ENCODE measurements at regions not wholly inside any gene's neighbourhood (a gene's known extent, or its start where the extent isn't known, plus 50 kb on each side); places are given as distances from the start of the nearest gene placed in this dataset.

DNA sequence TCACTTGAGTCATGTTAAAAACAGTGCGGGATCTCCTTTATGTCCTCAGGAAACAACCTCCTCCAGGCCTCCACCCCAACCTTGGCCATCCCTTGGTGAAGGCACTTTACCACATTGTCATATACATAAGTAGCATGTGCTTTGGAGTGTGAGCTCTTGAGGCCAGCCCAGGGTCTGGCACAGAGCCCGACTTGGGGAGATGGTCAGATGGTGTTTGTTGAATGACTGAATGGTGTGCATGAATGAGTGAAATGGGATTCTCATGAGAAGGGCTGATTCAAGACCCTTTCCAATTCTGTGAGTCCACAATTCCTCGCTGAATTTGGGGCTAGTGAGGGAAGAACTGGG, 52.9 kb upstream of the DLK1 start:
- H3K4me1 ChIP-seq (replicated peaks), result peaks cover 18% of the 10 kb centered on the region
- no peaks in the 10 kb centered on the region for H3K36me3 ChIP-seq
- H3K9me3 ChIP-seq (replicated peaks), result no peaks in the 10 kb centered on the region
- no peaks in the 10 kb centered on the region for H3K27me3 ChIP-seq (replicated peaks)
- no peak overlapping the region for H3K4me3 ChIP-seq
- no peak for DNase-seq (ENCODE audit: low read depth in 1 of 2, low spot score in 2 of 2)
- H3K27ac ChIP-seq, result no peak overlapping the region

DNA sequence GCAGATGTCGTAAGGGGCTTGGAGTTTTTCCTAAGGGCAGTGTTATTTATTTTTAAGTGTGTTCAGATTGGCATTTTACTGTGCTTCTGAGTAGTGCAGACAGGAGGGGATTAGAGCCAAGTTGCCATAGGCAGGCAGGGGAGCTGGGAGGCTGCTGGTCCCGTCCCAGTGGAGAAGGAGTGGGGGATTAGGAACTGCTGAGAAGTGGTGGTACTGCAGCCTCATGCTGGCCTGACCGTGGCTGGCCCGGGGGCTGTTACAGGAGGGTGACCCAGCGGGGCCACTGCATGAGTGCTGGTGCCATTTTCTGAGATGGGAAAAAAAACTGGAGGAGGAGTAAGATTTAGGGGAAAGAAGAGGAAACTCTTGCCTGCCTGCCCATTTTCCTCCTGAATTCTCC, 52.3 kb upstream of the DLK1 start:
- peaks cover 24% of the 10 kb centered on the region for H3K4me1 ChIP-seq (replicated peaks)
- no peak overlapping the region for H3K4me3 ChIP-seq
- DNase-seq (ENCODE audit: low read depth in 1 of 2, low spot score in 2 of 2), result no peak
- no peaks in the 10 kb centered on the region for H3K9me3 ChIP-seq (replicated peaks)
- H3K27ac ChIP-seq, result no peak overlapping the region
- H3K36me3 ChIP-seq, result no peaks in the 10 kb centered on the region
- H3K27me3 ChIP-seq (replicated peaks), result no peaks in the 10 kb centered on the region

DNA sequence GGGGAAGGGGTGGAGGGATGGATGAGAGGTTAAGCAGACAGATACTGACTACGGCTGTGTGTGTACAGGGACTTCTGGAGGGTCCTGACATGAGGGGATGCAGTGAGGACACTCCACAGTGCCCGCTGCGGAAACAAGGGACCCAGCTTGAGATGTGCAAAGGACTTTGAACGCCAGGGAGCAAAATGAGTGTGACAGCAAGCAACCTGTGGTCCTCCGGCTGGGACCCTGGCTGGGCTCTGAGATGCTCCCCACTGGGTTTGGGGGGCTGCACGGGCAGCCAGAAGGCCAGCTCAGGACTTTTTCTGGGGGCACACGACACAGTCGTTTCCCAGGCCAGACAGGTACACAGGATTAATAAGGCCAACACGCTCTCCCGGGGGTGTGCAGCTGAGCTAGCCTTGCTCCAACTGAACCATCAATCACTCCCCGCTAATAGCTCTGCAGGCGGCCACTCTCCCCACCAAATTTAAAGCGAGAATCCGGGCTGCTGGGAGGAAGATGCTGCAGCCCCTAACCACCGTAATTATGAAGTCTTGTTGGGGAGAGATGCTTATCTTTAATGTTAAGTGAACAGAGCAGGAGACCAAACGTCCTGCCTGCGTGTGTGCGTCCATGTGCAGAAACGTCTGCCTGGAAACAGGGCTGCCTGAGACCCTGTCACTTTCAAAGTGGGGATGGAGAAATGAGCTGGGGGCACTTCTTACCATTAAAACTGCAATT, 51.6 kb upstream of the DLK1 start:
- no peaks in the 10 kb centered on the region for H3K27me3 ChIP-seq (replicated peaks)
- peaks cover 29% of the 10 kb centered on the region for H3K4me1 ChIP-seq (replicated peaks)

DNA sequence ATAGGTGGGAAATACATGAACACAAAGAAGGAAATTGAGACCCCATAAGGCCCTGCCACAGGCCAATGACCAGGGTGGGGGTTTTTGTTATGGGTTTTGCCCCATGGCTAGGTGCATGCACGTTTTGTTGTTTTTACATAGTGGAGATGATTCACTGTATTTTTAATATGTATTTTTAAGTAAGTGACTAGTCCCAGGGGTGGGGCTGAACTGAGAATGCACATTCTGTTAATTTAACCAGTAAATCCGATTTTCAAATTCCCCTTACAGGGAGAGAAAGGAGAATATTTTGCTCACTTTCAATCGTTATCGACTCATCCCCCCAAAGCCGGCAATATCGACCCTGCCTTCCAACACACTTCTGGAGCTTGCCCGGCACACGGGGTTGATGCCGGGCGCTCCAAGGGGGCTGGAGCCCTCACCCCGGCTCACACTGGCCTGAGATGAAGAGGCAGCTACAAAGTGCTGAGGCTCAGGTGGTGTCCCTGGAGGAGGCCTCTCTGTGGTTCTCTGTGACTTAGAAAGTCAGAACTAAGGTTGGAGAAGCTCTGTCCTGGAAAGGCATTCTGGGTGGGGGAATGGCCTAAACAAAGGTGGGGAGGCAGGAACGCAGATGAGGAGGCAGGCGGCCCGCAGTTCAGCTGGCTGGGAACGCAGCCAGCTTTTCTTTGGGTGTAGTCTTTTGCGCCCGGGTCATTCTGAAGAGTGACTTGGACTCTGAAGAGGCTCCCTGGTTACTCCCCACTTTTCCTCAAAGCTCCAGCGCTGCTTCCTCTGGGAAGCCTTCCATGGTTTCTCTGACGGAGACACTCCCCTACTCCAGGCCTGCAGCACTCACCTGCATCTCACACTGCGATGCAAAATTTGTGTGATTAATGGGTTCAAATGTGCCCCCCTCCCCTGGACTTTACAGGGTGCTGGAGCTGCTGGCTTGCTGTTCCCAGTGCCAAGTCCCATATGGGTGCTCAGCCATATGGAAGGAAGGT, 50.7 kb upstream of the DLK1 start:
- no peak for DNase-seq (ENCODE audit: low read depth in 1 of 2, low spot score in 2 of 2)
- Histone ChIP-seq H3K36me3 (no peaks in the 10 kb centered on the region), H3K27ac (no peak overlapping the region), H3K27me3 (replicated peaks) (no peaks in the 10 kb centered on the region), H3K4me3 (no peak overlapping the region), H3K9me3 (replicated peaks) (no peaks in the 10 kb centered on the region), H3K4me1 (replicated peaks) (peaks cover 35% of the 10 kb centered on the region)

More for the DNA sequence above, 51.6 kb upstream of the DLK1 start:
- DNase-seq (ENCODE audit: low read depth in 1 of 2, low spot score in 2 of 2), result no peak
- Histone ChIP-seq H3K4me3 (no peak overlapping the region), H3K9me3 (replicated peaks) (no peaks in the 10 kb centered on the region), H3K27ac (no peak overlapping the region), H3K36me3 (no peaks in the 10 kb centered on the region)

All from SJSA1 (cell line).